ENCODE measurements at regions not wholly inside any gene's neighbourhood (a gene's known extent, or its start where the extent isn't known, plus 50 kb on each side); places are given as distances from the start of the nearest gene placed in this dataset.

GRCh38 chr5:30687461-30687860 is 506.0 kb upstream of the CDH6 start:
- DNase-seq = no peak

- no peak for DNase-seq
These were observed 507.0 kb upstream of the CDH6 start for GRCh38 chr5:30686530-30686929.

- no peak for DNase-seq
These were observed 517.2 kb upstream of the CDH6 start for GRCh38 chr5:30676223-30676840.

- no peak for DNase-seq
These were observed 526.2 kb upstream of the CDH6 start for GRCh38 chr5:30667293-30667692.

- no peak for DNase-seq
These were observed 530.0 kb upstream of the CDH6 start for GRCh38 chr5:30663536-30663935.

- no peak for DNase-seq
These were observed 531.1 kb upstream of the CDH6 start for GRCh38 chr5:30662373-30662772.

- DNase-seq = no peak
These were observed 531.8 kb upstream of the CDH6 start for GRCh38 chr5:30661730-30662129.

- DNase-seq = no peak
These were observed 534.1 kb upstream of the CDH6 start for GRCh38 chr5:30659417-30659816.

- no peak for DNase-seq
These were observed 543.2 kb upstream of the CDH6 start for GRCh38 chr5:30650311-30650710.

- no peak for DNase-seq
These were observed 554.6 kb upstream of the CDH6 start for GRCh38 chr5:30638899-30639298.

- no peak for DNase-seq
These were observed 565.5 kb upstream of the CDH6 start for GRCh38 chr5:30627945-30628344.

GRCh38 chr5:30626557-30626956 is 566.9 kb upstream of the CDH6 start:
- DNase-seq = no peak

GRCh38 chr5:30620481-30621085 is 572.9 kb upstream of the CDH6 start:
- DNase-seq = no peak

- DNase-seq = no peak
These were observed 585.0 kb upstream of the CDH6 start for GRCh38 chr5:30608501-30608900.

- DNase-seq = no peak
These were observed 586.1 kb upstream of the CDH6 start for GRCh38 chr5:30607301-30607894.

GRCh38 chr5:30605693-30606268 is 587.7 kb upstream of the CDH6 start:
- DNase-seq = no peak

- no peak for DNase-seq
These were observed 588.7 kb upstream of the CDH6 start for GRCh38 chr5:30604648-30605262.

- no peak for DNase-seq
These were observed 592.6 kb upstream of the CDH6 start for GRCh38 chr5:30600892-30601291.

GRCh38 chr5:30596495-30597064 is 596.9 kb upstream of the CDH6 start:
- DNase-seq = no peak

GRCh38 chr5:30594331-30594730 is 599.2 kb upstream of the CDH6 start:
- no peak for DNase-seq

GRCh38 chr5:30592833-30593232 is 600.7 kb upstream of the CDH6 start:
- DNase-seq = no peak

- no peak for DNase-seq
These were observed 612.1 kb upstream of the CDH6 start for GRCh38 chr5:30581198-30581935.

GRCh38 chr5:30574761-30575160 is 618.7 kb upstream of the CDH6 start:
- no peak for DNase-seq
